ENCODE measurements at regions not wholly inside any gene's neighbourhood (a gene's known extent, or its start where the extent isn't known, plus 50 kb on each side); places are given as distances from the start of the nearest gene placed in this dataset.

DNA sequence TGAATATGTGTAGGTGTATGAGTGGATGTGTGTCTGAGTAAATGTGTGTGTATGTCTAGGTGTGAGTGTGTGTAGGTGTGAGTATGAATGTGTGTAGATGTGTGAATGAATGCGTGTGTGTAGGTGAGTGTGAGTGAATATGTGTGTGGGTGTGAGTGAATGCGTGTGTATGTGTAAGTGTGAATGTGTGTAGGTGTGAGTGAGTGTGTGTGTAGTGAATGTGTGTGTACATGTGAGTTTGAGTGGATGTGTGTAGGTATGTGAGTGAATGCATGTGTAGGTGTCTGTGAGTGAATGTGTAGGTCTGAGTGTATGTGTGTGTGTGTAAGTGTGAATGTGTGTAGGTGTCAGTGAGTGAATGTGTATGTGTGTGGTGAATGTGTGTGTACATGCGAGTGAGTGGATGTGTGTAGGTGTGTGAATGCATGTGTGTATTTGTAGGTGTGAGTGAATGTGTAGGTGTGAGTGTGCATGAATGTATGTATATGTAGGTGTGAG, 201.0 kb upstream of the ZNF536 start:
- TF ChIP-seq, protein P1, sequence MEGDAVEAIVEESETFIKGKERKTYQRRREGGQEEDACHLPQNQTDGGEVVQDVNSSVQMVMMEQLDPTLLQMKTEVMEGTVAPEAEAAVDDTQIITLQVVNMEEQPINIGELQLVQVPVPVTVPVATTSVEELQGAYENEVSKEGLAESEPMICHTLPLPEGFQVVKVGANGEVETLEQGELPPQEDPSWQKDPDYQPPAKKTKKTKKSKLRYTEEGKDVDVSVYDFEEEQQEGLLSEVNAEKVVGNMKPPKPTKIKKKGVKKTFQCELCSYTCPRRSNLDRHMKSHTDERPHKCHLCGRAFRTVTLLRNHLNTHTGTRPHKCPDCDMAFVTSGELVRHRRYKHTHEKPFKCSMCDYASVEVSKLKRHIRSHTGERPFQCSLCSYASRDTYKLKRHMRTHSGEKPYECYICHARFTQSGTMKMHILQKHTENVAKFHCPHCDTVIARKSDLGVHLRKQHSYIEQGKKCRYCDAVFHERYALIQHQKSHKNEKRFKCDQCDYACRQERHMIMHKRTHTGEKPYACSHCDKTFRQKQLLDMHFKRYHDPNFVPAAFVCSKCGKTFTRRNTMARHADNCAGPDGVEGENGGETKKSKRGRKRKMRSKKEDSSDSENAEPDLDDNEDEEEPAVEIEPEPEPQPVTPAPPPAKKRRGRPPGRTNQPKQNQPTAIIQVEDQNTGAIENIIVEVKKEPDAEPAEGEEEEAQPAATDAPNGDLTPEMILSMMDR (IDR thresholded peaks at IDR 0.05): no peak
- H3K27me3 ChIP-seq: no peaks in the 10 kb centered on the region
- intact Hi-C loops (cut with DNase I; ENCODE audit: low total_unique reads): no loop called here
- no peaks in the 10 kb centered on the region for H3K36me3 ChIP-seq
- H3K27ac ChIP-seq: no peak overlapping the region
- H3K4me1 ChIP-seq: no peaks in the 10 kb centered on the region
- no peak for DNase-seq
- no peak overlapping the region for H3K4me3 ChIP-seq
- no peaks in the 10 kb centered on the region for H3K9me3 ChIP-seq

DNA sequence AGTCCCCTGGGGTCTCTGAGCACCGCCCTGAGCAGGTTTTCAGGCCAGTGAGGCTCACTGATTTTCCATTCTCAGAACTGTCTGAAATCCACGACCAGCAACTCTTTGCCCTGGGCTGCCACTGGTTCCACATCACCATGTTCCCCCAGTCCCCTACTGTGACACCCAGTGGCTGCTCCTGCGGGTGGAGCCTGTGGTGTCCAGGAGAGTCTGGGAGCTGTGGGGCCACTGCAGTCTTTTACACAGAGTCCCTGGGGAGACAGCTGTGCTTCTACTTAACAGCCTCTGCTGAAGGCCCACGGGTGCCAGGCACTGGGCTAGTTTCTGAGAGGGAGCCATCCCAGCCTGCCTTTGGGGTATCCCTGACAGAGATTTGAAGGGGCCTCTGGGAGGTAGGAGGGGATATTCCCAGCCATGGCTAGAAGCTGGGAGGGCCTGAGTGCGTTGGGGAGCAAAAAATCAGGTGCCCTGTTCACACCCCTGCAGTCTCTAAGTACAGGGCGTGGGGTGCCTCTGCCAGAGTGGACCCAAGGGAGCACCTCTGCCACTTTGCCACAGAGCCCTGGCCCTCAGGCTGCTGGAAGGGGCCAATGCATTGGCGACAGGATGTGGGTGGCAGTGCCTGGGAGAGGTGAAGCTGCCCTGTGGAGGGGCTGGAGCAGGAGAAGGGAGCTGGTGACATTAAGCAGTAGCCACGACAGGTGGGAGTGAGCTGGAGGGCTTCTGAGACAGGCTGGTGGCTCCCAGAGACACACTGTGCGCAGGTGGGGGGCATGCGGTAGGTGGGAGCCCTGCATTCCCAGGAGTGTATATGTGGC, 200.2 kb upstream of the ZNF536 start:
- Histone ChIP-seq H3K4me1 (no peaks in the 10 kb centered on the region), H3K9me3 (no peaks in the 10 kb centered on the region), H3K36me3 (no peaks in the 10 kb centered on the region), H3K4me3 (no peak overlapping the region), H3K27ac (no peak overlapping the region), H3K27me3 (no peaks in the 10 kb centered on the region)
- TF ChIP-seq, protein P1 (IDR thresholded peaks at IDR 0.05): no peak
- intact Hi-C loops (cut with DNase I; ENCODE audit: low total_unique reads): no loop called here
- DNase-seq: no peak

DNA sequence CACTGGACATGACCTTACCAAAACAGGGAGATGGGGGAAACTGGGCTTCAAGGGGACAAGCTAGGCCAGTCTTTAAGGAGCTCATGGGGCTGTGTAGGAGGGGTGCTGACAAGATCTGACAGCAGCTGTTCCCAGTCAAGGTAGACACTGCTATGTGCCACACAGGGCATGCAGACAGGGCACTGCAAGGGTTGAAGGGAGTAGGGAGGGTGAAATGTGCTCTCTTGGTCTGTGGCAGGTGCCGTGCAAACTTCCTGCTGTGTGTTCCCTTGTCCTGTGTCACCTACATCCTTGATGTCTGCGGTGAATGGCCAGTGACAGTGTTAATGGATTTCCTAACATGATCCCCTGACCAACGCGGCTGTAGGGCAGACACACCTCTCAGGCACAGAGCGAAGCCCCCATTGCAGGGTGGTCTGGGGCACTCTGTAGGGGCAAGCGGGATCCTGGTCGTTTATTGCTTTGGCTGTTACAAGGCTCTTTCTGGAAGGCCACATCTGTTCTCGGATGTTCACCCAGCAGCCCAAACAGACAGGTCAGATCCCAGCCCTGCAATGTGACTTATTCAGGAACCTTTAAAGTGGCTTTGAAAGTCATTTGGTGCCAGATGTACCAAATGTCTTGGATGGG, 199.5 kb upstream of the ZNF536 start:
- Histone ChIP-seq H3K9me3 (no peaks in the 10 kb centered on the region), H3K27me3 (no peaks in the 10 kb centered on the region), H3K27ac (no peak overlapping the region), H3K36me3 (no peaks in the 10 kb centered on the region), H3K4me3 (no peak overlapping the region), H3K4me1 (no peaks in the 10 kb centered on the region)
- intact Hi-C loops (cut with DNase I; ENCODE audit: low total_unique reads): no loop called here
- TF ChIP-seq, protein P1 (IDR thresholded peaks at IDR 0.05): no peak
- no peak for DNase-seq

DNA sequence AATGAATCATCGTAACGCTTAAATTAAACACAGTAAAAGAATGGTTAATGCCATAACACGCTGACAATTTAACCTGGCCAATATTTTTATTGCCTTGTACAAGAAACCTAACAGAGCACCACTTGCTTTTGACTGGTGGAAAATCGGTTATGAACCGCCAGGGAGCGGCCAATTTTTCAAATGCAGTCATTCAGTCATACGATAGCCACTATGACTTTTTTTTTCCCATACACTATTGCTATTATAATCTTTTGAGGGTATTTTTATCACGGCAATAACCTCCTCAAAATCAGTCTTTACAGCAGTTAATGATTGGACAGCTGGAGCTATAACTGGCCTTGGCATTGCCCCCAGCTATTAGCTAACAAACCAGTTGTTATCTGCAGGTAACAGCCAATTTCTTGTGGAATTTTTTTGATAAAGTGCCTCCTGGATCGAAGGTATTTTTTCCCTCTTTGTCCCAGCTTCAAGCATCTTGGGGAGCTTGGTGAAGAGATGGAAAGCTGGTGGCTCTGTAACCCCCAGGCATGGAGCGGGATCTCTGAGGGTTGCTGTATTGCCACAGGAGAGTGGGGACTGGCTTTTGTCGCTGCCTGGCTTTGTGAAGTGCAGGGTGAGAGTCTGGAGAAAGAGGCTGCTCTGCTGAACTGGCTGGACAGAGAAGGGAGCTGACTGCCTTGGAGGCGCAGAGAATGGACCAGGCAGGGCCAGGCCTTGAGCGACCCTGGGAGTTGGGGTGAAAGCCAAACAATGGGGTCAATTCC, 198.4 kb upstream of the ZNF536 start:
- no peaks in the 10 kb centered on the region for H3K9me3 ChIP-seq
- H3K4me1 ChIP-seq: no peaks in the 10 kb centered on the region
- H3K36me3 ChIP-seq: no peaks in the 10 kb centered on the region
- intact Hi-C loops (cut with DNase I; ENCODE audit: low total_unique reads): no loop called here
- DNase-seq: no peak
- TF ChIP-seq, protein P1 (IDR thresholded peaks at IDR 0.05): no peak
- H3K27ac ChIP-seq: no peak overlapping the region
- H3K27me3 ChIP-seq: no peaks in the 10 kb centered on the region
- no peak overlapping the region for H3K4me3 ChIP-seq

DNA sequence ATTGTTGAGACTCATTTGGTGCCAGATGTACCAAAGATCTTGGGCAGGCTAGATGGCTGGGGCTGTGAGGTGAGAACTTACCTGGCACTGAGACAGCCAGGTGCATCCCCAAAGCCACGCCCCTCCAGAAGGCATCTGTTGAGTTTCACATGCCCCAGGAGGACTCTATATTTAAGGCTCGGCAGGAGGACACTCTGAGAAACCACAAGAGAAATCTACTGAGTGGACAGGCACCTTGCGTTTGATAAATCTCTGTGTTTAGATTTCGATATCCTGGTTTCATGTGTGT, 197.9 kb upstream of the ZNF536 start:
- DNase-seq: no peak
- Histone ChIP-seq H3K4me1 (no peaks in the 10 kb centered on the region), H3K36me3 (no peaks in the 10 kb centered on the region), H3K9me3 (no peaks in the 10 kb centered on the region), H3K4me3 (no peak overlapping the region), H3K27me3 (no peaks in the 10 kb centered on the region), H3K27ac (no peak overlapping the region)
- TF ChIP-seq, protein P1 (IDR thresholded peaks at IDR 0.05): no peak
- intact Hi-C loops (cut with DNase I; ENCODE audit: low total_unique reads): no loop called here

Data from tibial artery (tissue), 4 donors.